ENCODE measurements at regions not wholly inside any gene's neighbourhood (a gene's known extent, or its start where the extent isn't known, plus 50 kb on each side); places are given as distances from the start of the nearest gene placed in this dataset.
"Not testable (repeated sequence)": the region's sequence is repeated elsewhere in the genome, so short reads cannot be mapped to it uniquely, and the experiment has no call there.

GRCh38 chr2:224101820-224102630 is 62.9 kb upstream of the SERPINE2 start:
- H3K9me3 Mint-ChIP-seq: no peaks in the 10 kb centered on the region
- no peak for ATAC-seq
- no peak for DNase-seq
- H3K36me3 Mint-ChIP-seq (ENCODE audit: insufficient read depth): no peaks in the 10 kb centered on the region
- no peaks in the 10 kb centered on the region for H3K4me1 Mint-ChIP-seq (ENCODE audit: low read depth)
- peaks cover 9% of the 10 kb centered on the region for H3K27me3 Mint-ChIP-seq (ENCODE audit: low read depth)
- H3K4me3 Mint-ChIP-seq: no peak overlapping the region

- Mint-ChIP-seq H3K4me3 (no peak overlapping the region), H3K9me3 (no peaks in the 10 kb centered on the region), H3K4me1 (ENCODE audit: low read depth) (no peaks in the 10 kb centered on the region), H3K27me3 (ENCODE audit: low read depth) (peaks cover 10% of the 10 kb centered on the region), H3K36me3 (ENCODE audit: insufficient read depth) (no peaks in the 10 kb centered on the region)
- no peak for ATAC-seq
- no peak for DNase-seq
Observed at GRCh38 chr2:224099861-224100643, 61.0 kb upstream of the SERPINE2 start.

GRCh38 chr2:224098481-224099230 is 59.6 kb upstream of the SERPINE2 start:
- no peak overlapping the region for H3K4me3 Mint-ChIP-seq
- DNase-seq (no peak), ATAC-seq (no peak)

GRCh38 chr2:224094413-224094812 is 55.3 kb upstream of the SERPINE2 start:
- H3K36me3 Mint-ChIP-seq (ENCODE audit: insufficient read depth): no peaks in the 10 kb centered on the region
- no peak overlapping the region for H3K4me3 Mint-ChIP-seq
- peaks cover 7% of the 10 kb centered on the region for H3K27me3 Mint-ChIP-seq (ENCODE audit: low read depth)
- H3K4me1 Mint-ChIP-seq (ENCODE audit: low read depth): no peaks in the 10 kb centered on the region
- H3K9me3 Mint-ChIP-seq: no peaks in the 10 kb centered on the region
- no peak for ATAC-seq
- DNase-seq: no peak

More at GRCh38 chr2:224098481-224099230, 59.6 kb upstream of the SERPINE2 start:
- Mint-ChIP-seq H3K9me3 (no peaks in the 10 kb centered on the region), H3K4me1 (ENCODE audit: low read depth) (no peaks in the 10 kb centered on the region), H3K27me3 (ENCODE audit: low read depth) (peaks cover 10% of the 10 kb centered on the region), H3K36me3 (ENCODE audit: insufficient read depth) (no peaks in the 10 kb centered on the region)

- DNase-seq; H3K27me3 Mint-ChIP-seq (ENCODE audit: low read depth); ATAC-seq; H3K4me3 Mint-ChIP-seq; H3K36me3 Mint-ChIP-seq (ENCODE audit: insufficient read depth); H3K4me1 Mint-ChIP-seq (ENCODE audit: low read depth); H3K9me3 Mint-ChIP-seq: not testable (repeated sequence)
Observed at GRCh38 chr2:224091671-224092070, 52.6 kb upstream of the SERPINE2 start.

GRCh38 chr2:224089606-224090005 is 50.5 kb upstream of the SERPINE2 start:
- not testable (repeated sequence) for DNase-seq; H3K27me3 Mint-ChIP-seq (ENCODE audit: low read depth); H3K9me3 Mint-ChIP-seq; H3K4me1 Mint-ChIP-seq (ENCODE audit: low read depth); H3K4me3 Mint-ChIP-seq; H3K36me3 Mint-ChIP-seq (ENCODE audit: insufficient read depth); ATAC-seq
